Mucosa of gallbladder (tissue), 1 donor: ENCODE measurements at regions not wholly inside any gene's neighbourhood (a gene's known extent, or its start where the extent isn't known, plus 50 kb on each side); places are given as distances from the start of the nearest gene placed in this dataset.
"Not testable (repeated sequence)": the region's sequence is repeated elsewhere in the genome, so short reads cannot be mapped to it uniquely, and the experiment has no call there.

ENCODE experiments used
- DNase-seq: peaks from one replicate; pipeline ENCODE4 v3.0.0-alpha.2; 2020; ENCODE audit warnings: low spot score
- donor health status: DM: no; HTN: no; CAD: no.

DNA sequence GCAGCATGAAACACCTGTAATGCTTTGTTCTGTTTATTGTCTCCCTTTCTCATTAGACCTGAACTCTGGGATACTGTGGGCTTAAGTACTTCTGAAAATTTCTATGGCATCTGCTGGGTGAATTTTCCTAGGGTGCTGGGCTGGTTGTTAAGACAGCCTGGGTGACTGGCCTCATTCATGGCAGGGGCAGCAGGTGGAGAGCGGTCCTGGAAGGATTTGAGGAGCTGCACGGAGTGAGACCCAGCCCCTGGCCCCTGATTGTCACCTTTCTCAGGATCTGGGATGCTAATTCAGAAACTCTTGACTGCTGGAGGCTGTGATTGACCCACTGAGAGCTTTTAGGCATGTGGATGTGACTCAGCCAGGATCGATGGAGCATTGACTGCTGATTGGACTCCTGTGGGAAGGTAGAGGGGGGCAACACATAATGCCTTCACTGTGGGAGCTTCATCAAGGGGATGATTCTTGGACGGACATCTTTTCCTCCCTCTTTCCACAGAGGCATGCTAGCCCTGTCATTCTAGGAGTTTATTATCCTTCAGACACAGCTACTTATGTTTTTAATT lies 252.0 kb downstream of the GOLGA6L6 start:
- DNase-seq = not testable (repeated sequence)

DNA sequence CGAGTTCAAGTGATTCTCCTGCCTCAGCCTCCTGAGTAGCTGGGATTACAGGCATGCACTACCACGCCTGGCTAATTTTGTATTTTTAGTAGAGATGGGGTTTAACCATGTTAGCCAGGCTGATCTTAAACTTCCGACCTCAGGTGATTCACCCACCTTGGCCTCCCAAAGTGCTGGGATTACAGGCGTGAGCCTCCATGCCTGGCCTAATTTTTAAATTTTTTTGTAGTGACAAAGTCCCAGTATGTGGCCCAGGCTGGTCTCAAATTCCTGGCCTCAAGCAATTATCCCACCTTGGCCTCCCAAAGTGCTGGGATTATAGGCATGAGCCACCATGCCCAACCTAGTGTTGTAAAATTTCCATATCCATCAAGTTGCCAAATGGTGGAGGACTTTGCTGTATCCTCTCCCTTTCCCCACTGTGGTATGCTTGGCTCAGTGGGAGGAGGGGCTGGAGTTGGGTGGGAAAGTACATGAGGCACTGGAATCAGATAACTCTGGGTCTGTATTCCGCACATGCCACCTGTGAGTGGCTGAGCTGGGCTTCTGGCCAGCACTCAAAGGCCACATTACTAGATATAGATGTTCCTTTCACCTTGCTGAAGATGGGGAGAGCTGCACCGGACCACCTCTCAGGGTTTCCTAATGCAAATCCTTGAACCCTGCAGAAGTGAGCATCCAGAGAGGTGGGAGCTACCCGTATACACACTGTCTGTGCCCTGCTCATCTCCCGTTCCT lies 252.6 kb downstream of the GOLGA6L6 start:
- DNase-seq = not testable (repeated sequence)

DNA sequence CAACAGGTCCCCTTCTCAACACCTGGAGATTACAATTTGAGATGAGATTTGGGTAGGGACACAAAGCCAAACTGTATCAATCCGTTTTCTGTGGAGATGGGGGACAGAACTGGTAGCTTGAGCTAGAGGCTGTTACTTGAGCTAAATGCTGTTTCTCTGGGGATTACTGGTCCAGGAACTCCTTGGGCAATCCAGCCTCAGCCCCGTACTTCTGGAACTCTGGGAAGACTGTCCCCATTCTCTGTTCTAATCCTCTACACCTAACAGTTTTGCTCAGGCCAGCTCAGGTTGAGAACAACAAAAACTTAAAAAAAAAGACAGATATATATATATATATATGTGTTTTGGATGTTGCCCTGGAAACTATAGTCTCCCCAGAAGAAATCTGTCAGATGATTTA lies 255.0 kb downstream of the GOLGA6L6 start:
- not testable (repeated sequence) for DNase-seq

DNA sequence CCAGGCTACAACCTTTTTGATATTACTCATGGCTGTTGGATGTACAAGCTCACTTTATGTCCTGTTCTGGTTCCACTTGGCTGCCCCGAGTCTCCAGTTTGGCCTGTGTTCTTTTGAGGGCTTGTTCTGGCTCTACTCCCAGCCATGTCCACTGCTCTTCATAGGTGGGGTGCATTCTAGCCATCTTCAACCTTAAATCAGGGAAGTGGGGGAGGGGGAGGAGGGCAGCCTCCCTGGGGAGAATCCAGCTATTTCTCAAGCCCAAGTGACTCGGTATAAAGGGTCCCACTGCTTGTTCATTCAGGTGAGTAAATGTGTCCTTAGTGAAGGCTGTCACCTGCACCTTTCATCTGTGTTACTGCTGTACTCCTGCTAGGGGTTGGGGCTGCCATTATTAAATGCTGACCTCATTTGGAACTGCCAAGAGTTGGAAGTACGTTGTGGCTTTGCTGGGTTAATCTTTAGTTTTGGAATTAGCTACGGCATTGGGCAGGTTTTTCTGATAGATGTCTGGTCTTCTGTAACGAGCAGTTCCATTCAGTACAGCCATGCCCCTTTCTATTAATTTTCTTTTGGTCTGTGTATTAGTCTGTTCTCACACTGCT lies 255.8 kb downstream of the GOLGA6L6 start:
- not testable (repeated sequence) for DNase-seq

DNA sequence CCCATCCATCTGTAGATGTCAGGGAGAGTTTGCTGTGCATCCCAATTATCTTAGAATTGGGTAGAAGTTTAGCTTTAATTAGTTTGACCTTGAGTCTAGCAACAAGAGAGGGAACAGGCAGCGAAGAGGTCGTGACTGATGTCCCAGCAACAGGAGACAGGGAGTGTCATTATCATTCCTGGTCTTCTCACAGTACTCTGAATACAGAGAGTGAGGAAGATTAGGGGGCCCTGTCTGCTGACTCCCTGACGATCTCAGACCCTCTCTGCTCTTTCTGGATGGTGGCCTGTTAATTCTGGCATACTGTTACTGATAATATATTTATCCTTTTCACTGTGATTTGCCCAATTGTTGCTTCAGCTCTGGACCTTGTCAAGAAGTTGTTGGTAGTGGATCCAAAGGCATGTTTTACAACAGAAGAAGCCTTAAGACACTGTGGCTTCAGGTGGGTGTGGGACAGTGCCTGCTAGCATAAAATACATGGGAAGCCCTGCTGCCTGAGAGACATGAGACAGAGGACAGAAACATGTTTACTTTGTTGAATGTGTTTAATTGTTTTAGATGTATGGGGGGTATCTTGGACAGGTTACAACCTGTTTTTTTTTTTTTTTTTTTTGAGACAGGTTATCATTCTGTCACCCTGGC lies 256.6 kb downstream of the GOLGA6L6 start:
- not testable (repeated sequence) for DNase-seq

DNA sequence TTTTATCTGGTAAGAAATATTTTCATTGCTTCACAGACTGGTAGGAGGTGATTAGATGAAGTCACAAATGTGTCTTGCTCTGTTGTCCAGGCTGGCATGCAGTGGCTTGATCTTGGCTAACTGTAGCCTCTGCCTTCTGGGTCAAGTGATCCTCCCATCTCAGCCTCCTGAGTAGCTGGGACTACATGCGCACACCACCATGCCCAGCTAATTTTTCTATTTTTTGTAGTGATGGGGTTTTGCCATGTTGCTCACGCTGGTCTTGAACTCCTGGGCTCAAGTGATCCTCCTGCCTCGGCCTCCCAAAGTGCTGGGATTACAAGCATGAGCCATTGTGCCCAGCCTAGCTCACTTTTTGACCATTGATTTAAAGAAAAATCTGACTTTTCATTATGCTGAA lies 257.9 kb downstream of the GOLGA6L6 start:
- DNase-seq = not testable (repeated sequence)

DNA sequence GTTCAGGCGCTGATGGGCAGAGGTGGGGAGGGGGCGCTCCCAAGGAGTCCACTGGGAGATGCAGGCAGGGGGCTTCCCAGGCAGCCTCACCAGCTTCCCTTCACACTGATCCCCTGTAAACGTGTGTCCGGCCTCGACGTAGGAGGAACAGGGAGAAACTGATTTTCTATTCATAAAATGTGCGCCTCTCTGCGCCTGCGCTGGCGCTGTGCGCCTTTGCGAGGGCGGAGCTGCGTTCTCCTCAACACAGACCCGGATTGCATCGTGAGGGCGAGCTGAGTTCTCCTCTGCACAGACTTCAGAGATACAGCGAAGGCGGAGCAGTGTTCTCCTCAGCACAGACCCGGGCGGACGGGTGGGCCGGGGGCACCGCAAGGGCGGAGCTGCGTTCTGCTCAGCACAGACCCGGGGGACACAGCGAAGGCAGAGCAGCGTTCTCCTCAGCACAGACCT lies 259.1 kb downstream of the GOLGA6L6 start:
- not testable (repeated sequence) for DNase-seq

DNA sequence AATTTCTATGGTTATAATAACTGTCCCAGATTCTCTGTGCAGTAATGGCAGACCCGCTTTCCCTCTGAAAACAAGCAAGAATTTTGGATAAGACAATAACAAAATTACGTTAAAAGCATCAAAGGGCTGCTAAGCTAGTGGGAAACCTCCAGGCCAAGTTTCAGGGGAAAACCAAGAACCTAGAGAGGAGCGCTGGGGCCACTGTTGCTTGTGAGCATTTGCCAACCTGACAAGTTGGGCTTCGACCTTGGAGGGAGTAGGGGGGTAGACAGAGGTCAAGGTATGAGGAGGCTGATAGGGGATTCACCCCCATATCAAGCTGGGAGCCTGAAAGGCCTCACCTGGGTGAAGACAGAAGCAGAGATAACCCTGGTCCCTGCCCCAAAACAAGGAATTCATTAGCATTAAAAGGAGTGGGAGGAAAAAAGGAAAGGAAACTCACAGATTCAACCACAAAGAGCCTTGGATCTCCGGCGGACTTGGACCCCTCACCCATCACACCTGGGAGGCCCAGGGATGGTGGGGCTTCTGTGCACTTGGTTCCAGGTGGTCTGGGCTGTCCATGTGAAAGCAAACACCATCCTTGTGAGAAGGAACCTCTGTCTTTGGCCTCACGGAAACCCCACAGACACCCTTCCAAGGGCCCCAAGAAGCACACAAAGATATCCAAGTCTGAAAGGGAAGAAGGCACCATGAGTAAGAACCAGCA lies 259.9 kb downstream of the GOLGA6L6 start:
- DNase-seq = not testable (repeated sequence)

DNA sequence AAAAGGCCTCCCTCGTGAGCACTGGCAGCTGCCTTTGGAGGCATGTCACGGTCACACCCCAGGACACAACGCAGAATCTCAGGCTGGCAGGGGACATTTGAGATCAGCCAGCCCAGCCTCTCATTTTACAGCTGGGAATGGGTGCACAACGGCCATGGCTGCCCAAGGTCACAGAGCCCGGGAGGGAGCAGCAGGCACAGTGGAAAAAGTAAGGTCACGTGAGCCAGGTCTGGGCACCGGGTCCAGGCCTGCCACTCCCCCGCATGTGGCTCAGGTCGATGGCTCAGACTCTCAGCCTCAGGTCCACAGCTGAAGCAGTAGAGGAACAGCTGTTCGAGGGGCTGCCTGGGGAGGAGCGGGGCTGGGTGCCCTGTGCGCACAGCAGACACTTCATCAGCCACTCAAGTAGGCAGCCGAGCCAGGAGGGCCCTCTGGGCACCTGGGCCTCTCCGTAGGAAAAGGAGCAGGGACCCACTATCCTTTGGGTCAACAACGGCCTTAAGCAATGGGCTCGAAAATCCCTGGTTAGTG lies 260.6 kb downstream of the GOLGA6L6 start:
- DNase-seq = no peak

DNA sequence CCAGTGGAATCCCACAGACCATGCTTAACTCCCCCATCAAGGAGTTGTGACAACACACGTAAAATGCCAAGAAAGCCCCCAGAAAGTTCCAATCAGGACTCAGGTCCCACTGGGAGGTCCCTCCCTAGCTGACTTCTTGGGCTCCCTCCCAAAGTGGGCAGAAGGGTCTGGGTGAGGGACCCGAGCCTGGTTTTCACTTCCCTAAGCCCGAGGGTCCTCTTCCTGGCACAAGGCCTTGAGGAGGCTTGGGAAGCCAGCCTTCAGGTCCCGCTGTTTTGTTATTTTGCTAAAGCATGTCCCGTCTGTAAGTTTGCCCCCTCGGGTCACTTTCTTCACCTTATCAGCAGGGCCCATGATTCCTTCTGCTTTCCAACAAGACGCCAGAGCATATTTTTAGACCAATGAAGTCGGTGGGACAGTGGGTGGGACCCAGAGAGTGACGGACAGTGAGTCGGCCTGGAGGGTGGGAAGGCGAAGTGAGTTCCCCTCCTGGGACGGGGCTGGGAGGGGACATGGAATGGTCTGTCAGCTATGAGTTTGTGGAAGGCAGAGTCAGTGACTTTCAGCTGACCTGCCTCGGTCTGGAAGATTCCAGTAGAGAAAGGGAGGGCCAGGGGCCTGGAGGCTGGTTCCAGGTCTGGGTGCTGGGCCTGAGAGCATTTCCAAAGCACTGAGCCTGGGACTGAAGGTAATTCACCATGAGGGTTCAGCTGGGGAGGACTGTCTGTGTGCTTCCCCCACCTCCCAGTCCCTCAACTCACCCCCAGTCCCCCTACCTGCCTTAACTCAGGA lies 261.3 kb downstream of the GOLGA6L6 start:
- DNase-seq = not testable (repeated sequence)

DNA sequence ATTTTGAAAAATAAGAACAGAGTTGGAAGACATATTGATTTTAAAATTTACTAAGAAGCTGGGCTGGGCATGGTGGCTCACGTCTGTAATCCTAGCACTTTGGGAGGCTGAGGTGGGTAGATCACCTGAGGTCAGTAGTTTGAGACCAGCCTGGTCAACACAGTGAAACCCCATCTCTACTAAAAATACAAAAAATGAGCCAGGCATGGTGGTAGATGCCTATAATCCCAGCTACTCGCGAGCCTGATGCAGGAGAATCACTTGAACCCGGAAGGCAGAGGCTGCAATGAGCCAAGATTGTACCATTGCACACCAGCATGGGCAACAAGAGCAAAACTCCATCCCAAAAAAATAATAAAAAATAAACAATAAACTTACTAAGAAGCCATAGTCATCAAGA lies 262.5 kb downstream of the GOLGA6L6 start:
- DNase-seq = not testable (repeated sequence)

DNA sequence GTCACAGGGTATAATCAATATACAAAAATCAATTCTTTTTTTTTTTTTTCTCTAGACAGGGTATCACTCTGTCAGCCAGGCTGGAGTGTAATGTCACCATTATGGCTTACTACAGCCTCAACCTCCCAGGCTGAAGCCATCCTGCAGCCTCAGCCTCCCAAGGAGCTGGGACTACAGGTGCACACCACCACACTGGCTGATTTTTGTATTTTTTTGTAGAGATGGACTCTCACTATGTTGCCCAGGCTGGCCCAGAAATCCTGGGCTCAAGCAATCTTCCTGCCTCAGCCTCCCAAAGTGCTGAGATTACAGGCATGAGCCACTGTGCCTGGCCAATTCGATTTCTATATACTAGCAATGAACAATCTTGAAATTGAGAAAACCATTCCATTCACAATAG lies 263.2 kb downstream of the GOLGA6L6 start:
- DNase-seq = not testable (repeated sequence)

DNA sequence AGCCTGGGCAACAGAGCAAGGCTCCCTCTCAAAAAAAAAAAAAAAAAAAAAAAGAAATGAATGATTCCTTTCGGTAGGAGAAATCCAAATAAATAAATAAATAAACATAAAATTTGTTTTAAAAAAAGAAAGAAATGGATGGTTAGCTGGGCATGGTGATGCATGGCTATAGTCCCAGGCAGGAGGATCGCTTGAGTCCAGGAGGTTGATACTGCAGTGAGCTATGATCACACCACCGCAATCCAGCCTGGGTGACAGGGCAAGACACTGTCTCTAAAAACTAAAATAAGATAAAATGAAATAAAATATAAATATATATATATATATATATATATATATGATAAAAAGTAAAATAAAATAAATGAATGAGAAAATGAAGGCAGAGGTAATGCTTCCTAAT lies 264.1 kb downstream of the GOLGA6L6 start:
- not testable (repeated sequence) for DNase-seq

DNA sequence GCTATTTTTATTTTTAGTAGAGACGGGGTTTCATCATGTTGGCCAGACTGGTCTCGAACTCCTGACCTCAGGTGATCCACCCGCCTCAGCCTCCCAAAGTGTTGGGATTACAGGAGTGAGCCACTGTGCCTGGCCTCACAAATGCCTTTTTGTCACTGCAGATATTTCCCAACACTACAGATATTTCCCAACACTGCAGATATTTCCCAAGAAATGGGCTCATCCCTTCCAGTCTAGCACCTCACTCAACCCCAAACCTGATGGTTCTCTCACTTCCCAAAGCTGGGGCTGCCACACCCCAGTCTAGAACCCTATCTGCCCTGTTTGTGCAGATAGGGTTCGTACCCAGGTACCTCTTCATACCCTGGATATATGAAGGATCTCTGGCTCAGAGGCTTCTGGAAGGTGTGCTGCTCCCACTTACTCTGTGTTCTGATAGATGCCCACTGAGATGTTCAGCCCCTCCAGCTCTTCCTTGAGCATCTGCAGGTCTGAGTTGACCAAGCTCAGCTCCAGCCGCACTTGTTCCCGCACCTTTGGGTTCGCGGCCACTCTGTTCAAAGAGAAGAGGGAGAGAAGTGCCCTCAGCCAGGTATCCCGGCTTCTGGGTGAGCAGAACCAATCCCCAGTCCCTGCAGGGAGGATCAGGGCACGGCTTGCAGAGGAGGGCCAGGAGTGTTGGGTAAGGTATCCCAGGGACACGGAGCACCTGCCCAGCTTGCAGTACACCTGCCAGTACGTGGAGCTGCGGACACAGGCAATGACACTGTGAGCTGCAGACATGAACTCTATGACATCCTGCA lies 265.1 kb downstream of the GOLGA6L6 start:
- DNase-seq = not testable (repeated sequence)

DNA sequence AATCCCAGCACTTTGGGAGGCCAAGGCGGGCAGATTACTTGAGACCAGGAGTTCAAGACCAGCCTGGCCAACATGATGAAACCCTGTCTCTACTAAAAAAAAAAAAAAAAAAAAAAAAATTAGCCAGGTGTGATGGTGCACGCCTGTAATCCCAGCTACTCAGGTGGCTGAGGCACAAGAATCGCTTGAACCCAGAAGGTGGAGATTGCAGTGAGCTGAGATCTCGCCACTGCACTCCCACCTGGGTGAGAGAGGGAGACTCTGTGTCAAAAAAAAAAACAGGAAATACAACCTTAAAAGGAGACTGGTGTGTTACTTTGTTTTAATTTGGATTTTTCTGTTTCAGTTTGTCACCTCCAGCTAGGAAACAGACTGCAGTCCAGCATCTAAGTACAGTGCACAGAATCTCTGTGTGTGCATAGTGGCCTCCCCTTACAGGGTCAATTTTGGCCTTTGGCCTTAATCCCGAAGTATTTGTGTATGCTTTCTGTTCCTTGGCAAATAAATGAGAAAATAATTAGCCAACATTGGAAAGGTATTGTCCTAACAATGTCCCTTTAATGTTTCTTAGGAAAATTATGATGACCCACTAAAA lies 266.1 kb downstream of the GOLGA6L6 start:
- not testable (repeated sequence) for DNase-seq

DNA sequence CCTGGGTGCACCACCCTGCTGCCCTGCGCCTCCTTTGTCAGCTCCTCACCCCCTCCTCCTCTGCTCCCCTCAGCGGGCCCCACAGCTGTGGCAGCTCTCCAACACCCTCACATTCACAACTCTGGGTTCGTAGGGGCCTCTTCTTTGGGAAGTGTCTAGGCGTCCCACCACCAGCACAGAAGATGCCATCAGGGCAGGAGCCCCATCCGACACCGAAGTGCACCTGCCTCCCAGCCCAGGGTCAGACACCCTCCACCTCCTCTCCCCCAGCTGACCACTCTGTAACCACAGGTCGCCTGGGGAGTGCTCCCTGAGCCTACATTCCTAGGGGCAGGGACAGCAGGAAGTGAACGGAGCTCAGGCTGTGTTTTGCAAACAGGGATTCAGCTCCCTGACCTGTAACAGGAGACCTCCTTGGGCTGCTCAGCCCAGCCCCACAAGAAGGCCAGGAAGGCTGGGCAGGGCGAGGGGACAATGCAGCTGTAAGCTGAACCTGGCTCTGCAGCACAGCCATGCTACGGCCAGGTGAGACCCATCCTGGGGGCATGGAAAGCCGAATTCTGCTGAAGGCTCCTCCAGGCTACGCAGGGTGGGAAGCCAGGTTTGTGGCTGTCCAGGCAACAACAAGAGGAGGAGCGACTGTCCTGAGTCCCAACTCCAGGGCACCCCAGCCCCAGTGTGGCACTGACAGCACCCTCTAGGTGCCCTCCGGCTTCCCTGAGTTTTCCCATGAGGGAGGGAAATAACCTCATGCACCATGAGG lies 269.0 kb downstream of the GOLGA6L6 start:
- DNase-seq = no peak

DNA sequence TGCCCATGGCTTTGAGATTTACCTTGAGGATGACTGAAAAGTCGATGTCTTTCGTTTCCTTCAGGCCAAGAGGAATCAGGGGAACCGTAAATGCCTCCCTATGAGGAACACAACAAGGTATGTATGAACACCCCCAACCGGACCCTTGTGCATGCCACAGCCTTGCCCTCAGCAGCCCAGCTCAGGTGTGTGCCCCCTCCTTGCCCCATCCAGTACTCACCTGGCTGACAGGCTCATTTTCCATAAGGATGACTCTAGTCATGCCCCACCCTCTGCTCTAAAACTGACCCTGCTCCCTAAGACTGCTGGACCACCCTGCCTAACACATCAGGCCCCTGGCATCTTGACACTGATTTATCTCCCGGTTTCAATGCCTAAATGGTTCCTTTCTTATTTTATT lies 270.0 kb downstream of the GOLGA6L6 start:
- DNase-seq = no peak

DNA sequence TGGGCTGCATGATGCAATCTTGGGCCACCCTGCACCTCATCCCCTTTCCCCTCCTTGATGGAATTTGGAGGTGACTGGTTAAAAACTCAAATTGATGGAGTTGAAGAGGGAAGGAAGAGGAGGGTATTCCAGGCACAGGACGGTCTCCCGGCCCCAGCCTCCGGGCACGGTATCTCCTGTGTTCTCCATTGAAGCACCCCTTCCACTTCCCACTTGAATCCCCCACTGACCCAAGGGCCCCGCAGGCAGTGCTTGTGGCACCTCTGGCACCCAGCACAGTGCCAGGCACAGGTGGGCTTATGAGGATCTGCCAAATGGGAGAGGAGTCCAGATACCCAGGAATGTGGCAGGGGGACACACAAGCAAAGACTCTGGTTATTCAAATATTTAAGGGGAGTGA lies 271.6 kb downstream of the GOLGA6L6 start:
- DNase-seq = not testable (repeated sequence)

DNA sequence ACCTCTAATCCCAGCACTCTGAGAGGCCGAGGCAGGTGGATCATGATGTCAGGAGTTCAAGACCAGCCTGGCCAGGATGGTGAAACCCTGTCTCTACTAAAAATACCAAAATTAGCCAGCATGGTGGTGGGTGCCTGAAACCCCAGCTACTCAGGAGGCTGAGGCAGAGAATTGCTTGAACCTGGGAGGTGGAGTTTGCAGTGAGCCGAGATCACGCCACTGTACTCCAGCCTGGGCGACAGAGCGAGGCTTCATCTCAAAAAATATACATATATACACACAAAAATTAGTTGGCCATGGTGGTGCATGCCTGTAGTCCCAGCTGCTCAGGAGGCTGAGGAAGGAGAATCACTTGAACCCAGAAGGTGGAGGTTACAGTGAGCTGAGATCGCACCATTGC lies 273.6 kb downstream of the GOLGA6L6 start:
- not testable (repeated sequence) for DNase-seq
